GM12878 (cell line): ENCODE measurements at regions not wholly inside any gene's neighbourhood (a gene's known extent, or its start where the extent isn't known, plus 50 kb on each side); places are given as distances from the start of the nearest gene placed in this dataset.

ENCODE experiments used
- ATAC-seq: fragments of 200-7000 bp; cut with Tn5 transposase; 3 replicates; pipeline ENCODE4 v1.9.1; 2020; ENCODE audit warnings: mild to moderate bottlenecking, moderate library complexity
- BruUV-seq: library from RNA; stranded (reverse); fragments of 400-500 nt; replicated peaks from 2 replicates; lab custom pipeline; 2021; lab: Mats Ljungman, UMichigan
- CTCF ChIA-PET: fragments of 300-600 bp; sonication (Branson Sonifier 250); formaldehyde crosslinking; extraction: SDS; loops from one replicate; lab custom pipeline; 2021; ENCODE audit warnings: inconsistent platforms; lab: Yijun Ruan, JAX
- POLR2A ChIA-PET: fragments of 350-600 bp; formaldehyde crosslinking; extraction: SDS; loops from one replicate; lab custom pipeline; 2021; ENCODE audit warnings: inconsistent platforms; lab: Charles Lee
- RAD21 ChIA-PET: fragments of 300-600 bp; sonication (Branson Sonifier 250); formaldehyde crosslinking; loops from one replicate; lab custom pipeline; 2023; ENCODE audit warnings: antibody characterized with exemption; ENCODE audit not compliant: unreplicated experiment; lab: Charles Lee
- SMC1A ChIA-PET: fragments of 300-600 bp; sonication (Branson Sonifier 250); formaldehyde crosslinking; loops from one replicate; lab custom pipeline; 2023; ENCODE audit not compliant: unreplicated experiment, uncharacterized antibody; lab: Charles Lee
- DNase-seq: peaks from one replicate; pipeline ENCODE4 v3.0.0-alpha.2; 2011; ENCODE audit warnings: low read depth, low spot score
- FAIRE-seq: peaks from 3 replicates; lab custom pipeline; 2011; peaks lifted over from hg19 to GRCh38; lab: Jason Lieb, UNC
- H2AFZ ChIP-seq: 2 replicates; pipeline ENCODE4 v1.6.0; 2011; ENCODE audit warnings: low read depth, low read length, control low read depth; ENCODE audit not compliant: control insufficient read depth
- H3K27ac ChIP-seq: 2 replicates; pipeline ENCODE4 v1.5.1; 2011; ENCODE audit warnings: control low read depth; ENCODE audit not compliant: control insufficient read depth, insufficient read depth
- H3K27me3 ChIP-seq, 2 experiments: replicated peaks in 1 of 2; 2 replicates each; pipeline versions ENCODE4 v1.6.0 to v1.6.1; 2011; ENCODE audit warnings: low read length in 1 of 2; ENCODE audit not compliant: control insufficient read depth in 2 of 2, insufficient read depth in 2 of 2
- H3K36me3 ChIP-seq, 2 experiments: 2 replicates each; pipeline ENCODE4 v1.5.1; 2011; ENCODE audit warnings: low read length in 1 of 2; ENCODE audit not compliant: control insufficient read depth in 2 of 2, insufficient read depth in 2 of 2
- H3K4me1 ChIP-seq: 2 replicates; pipeline ENCODE4 v1.6.1; 2011; ENCODE audit warnings: mild to moderate bottlenecking, low read length, moderate library complexity, mixed read lengths; ENCODE audit not compliant: control insufficient read depth, insufficient read depth
- H3K4me2 ChIP-seq: 2 replicates; pipeline ENCODE4 v1.6.0; 2011; ENCODE audit warnings: control low read depth; ENCODE audit not compliant: control insufficient read depth, insufficient read depth
- H3K4me3 ChIP-seq: fragments of 200-600 bp; sonication (generic); 2 replicates; pipeline ENCODE4 v1.5.1; 2016
- H3K79me2 ChIP-seq: 2 replicates; pipeline ENCODE4 v1.6.0; 2011; ENCODE audit warnings: low read length; ENCODE audit not compliant: control insufficient read depth, insufficient read depth
- H3K9ac ChIP-seq: 2 replicates; pipeline ENCODE4 v1.8.0; 2011; ENCODE audit warnings: low read length, control low read depth, mixed read lengths; ENCODE audit not compliant: control insufficient read depth, insufficient read depth
- H3K9me3 ChIP-seq: replicated peaks from 3 replicates; pipeline ENCODE4 v1.5.1; 2011; ENCODE audit warnings: mild to moderate bottlenecking, low read length; ENCODE audit not compliant: control insufficient read depth, insufficient read depth
- H4K20me1 ChIP-seq: 2 replicates; pipeline ENCODE4 v1.6.0; 2011; ENCODE audit not compliant: control insufficient read depth, insufficient read depth
- BCL11A ChIP-seq: IDR thresholded peaks from 2 replicates; pipeline ENCODE4 v1.6.1; 2011; ENCODE audit warnings: low read depth, low read length
- BHLHE40 ChIP-seq, 2 experiments: fragments of 450-650 bp in 1 of 2; IDR thresholded peaks; 2 replicates each; pipeline ENCODE4 v1.6.1; 2011 to 2017; ENCODE audit warnings: low read depth in 2 of 2, borderline replicate concordance in 1 of 2, improper control_type of control experiment in 1 of 2, low read length in 1 of 2, mild to moderate bottlenecking in 1 of 2
- CBX5 ChIP-seq: sonication (generic); IDR thresholded peaks from 2 replicates; pipeline ENCODE4 v1.6.1; 2016; ENCODE audit warnings: low read depth, moderate library complexity, mild to moderate bottlenecking, inconsistent platforms
- CEBPB ChIP-seq, 2 experiments: fragments of 150-350 bp in 1 of 2; IDR thresholded peaks; 2 replicates each; pipeline ENCODE4 v1.6.1; 2012 to 2014; ENCODE audit warnings: low read depth in 2 of 2, low read length in 2 of 2, borderline replicate concordance in 1 of 2, inconsistent platforms in 1 of 2
- EED ChIP-seq: sonication (generic); IDR thresholded peaks from 2 replicates; pipeline ENCODE4 v1.6.1; 2016; ENCODE audit warnings: antibody characterized with exemption, low read depth
- ESRRA ChIP-seq: IDR thresholded peaks from 2 replicates; pipeline ENCODE4 v1.6.1; 2012; ENCODE audit warnings: mild to moderate bottlenecking, low read length, improper control_type of control experiment
- EZH2 ChIP-seq: IDR thresholded peaks from 2 replicates; pipeline ENCODE4 v1.6.1; 2012; ENCODE audit warnings: low read depth, mild to moderate bottlenecking, control low read depth, inconsistent platforms, low read length, borderline replicate concordance; ENCODE audit not compliant: control insufficient read depth
- GATAD2B ChIP-seq: fragments of 450-650 bp; conservative IDR thresholded peaks from 2 replicates; pipeline ENCODE4 v1.6.1; 2017; ENCODE audit warnings: low read depth, mild to moderate bottlenecking, moderate library complexity
- MXI1 ChIP-seq: fragments of 150-350 bp; IDR thresholded peaks from 2 replicates; pipeline ENCODE4 v1.6.1; 2011; ENCODE audit warnings: low read depth, mild to moderate bottlenecking, inconsistent platforms, low read length, improper control_type of control experiment
- POLR2AphosphoS5 ChIP-seq: IDR thresholded peaks from 2 replicates; pipeline ENCODE4 v1.6.1; 2011; ENCODE audit warnings: mild to moderate bottlenecking, low read length, inconsistent platforms
- RCOR1 ChIP-seq: conservative IDR thresholded peaks from 2 replicates; pipeline ENCODE4 v1.6.1; 2012; ENCODE audit warnings: low read depth, low read length, improper control_type of control experiment
- RFX5 ChIP-seq: IDR thresholded peaks from 2 replicates; pipeline ENCODE4 v1.6.1; 2011; ENCODE audit warnings: low read depth, low read length, improper control_type of control experiment
- SP1 ChIP-seq: IDR thresholded peaks from one replicate; pipeline ENCODE4 v1.6.1; 2011; ENCODE audit warnings: low read depth, low read length
- TCF3 ChIP-seq: IDR thresholded peaks from 2 replicates; pipeline ENCODE4 v1.6.1; 2012; ENCODE audit warnings: low read depth, mild to moderate bottlenecking, low read length, borderline replicate concordance; ENCODE audit not compliant: insufficient read depth
- ZBTB4 ChIP-seq: fragments of 450-650 bp; formaldehyde crosslinking; IDR thresholded peaks from 2 replicates; pipeline ENCODE4 v1.4.0; 2022; ENCODE audit warnings: mild to moderate bottlenecking, moderate library complexity
- ZNF592 ChIP-seq: fragments of 450-650 bp; IDR thresholded peaks from 2 replicates; pipeline ENCODE4 v1.6.1; 2017; ENCODE audit warnings: mild to moderate bottlenecking, moderate library complexity
- WGBS: methylation state at CpG from one replicate; pipeline ENCODE4 v1.1.6; 2016; ENCODE audit warnings: low lambda C conversion rate; ENCODE audit not compliant: insufficient replicate concordance, insufficient coverage; ENCODE audit errors: missing lambda C conversion rate; 5-methylcytosine and 5-hydroxymethylcytosine counted together
- in situ Hi-C: fragments of 300-500 bp; cut with MboI; formaldehyde crosslinking; loops from 9 replicates; pipeline ENCODE4 v1.14.3; 2018; ENCODE audit warnings: mixed read lengths
- intact Hi-C: fragments of 100-400 bp; cut with micrococcal nuclease; formaldehyde crosslinking; loops from one replicate; pipeline ENCODE4 v1.14.2; 2022; ENCODE audit not compliant: unreplicated experiment

- no peak for TF ChIP-seq MXI1
- TF ChIP-seq, all 136 proteins: peak for 0
Measured at GRCh38 chr1:232441036-232441411, 188.9 kb downstream of the SIPA1L2 start (continued).

- H3K36me3 ChIP-seq: no peaks in the 10 kb centered on the region
- H3K4me2 ChIP-seq: no peak overlapping the region
- intact Hi-C loops (no loop called here), in situ Hi-C loops (no loop called here)
- H2AFZ ChIP-seq: no peak overlapping the region
- DNase-seq (no peak), FAIRE-seq (no peak), ATAC-seq (no peak)
- H3K4me3 ChIP-seq: no peak overlapping the region
- no peaks in the 10 kb centered on the region for H3K27me3 ChIP-seq
- ChIA-PET SMC1A (no interaction called here), POLR2A (no interaction called here), CTCF (no interaction called here), RAD21 (no interaction called here)
- H3K27ac ChIP-seq: no peak overlapping the region
- no peaks in the 10 kb centered on the region for H4K20me1 ChIP-seq
- no peaks in the 10 kb centered on the region for H3K9me3 ChIP-seq
- H3K79me2 ChIP-seq: no peaks in the 10 kb centered on the region
- H3K9ac ChIP-seq: no peak overlapping the region
- 34% methylated on average over 11 of the region's 11 CpGs for WGBS
- H3K4me1 ChIP-seq: no peaks in the 10 kb centered on the region
- BruUV-seq: no TSS peak
- TF ChIP-seq SP1 (no peak), TCF3 (no peak), GATAD2B (no peak), RFX5 (no peak), EZH2 (no peak), BHLHE40 (IDR thresholded peaks at IDR 0.05; ENCODE audit: borderline replicate concordance in 1 of 2, low read depth in 2 of 2, low read length in 1 of 2) (no peak), RCOR1 (no peak), POLR2AphosphoS5 (no peak), ZNF592 (no peak), CBX5 (no peak), ESRRA (no peak), EED (no peak), CEBPB (IDR thresholded peaks at IDR 0.05; ENCODE audit: borderline replicate concordance in 1 of 2, low read depth in 2 of 2, low read length in 2 of 2) (no peak), ZBTB4 (no peak), BCL11A (no peak)
Measured at GRCh38 chr1:232440325-232441035, 189.5 kb downstream of the SIPA1L2 start.
